Parathyroid adenoma (tissue), 2 donors: ENCODE measurements at regions not wholly inside any gene's neighbourhood (a gene's known extent, or its start where the extent isn't known, plus 50 kb on each side); places are given as distances from the start of the nearest gene placed in this dataset.

Experiments
- H2AFZ ChIP-seq: fragments of 300-600 bp; sonication (generic); one replicate; pipeline ENCODE4 v1.7.0; 2017; ENCODE audit warnings: antibody characterized with exemption, mild to moderate bottlenecking
- H3K27ac ChIP-seq: fragments of 300-600 bp; sonication (generic); one replicate; pipeline ENCODE4 v1.7.0; 2017
- H3K27me3 ChIP-seq: fragments of 300-600 bp; sonication (generic); one replicate; pipeline ENCODE4 v1.7.0; 2017; ENCODE audit warnings: low read length; ENCODE audit not compliant: control insufficient read depth, insufficient read depth
- H3K36me3 ChIP-seq: fragments of 300-600 bp; sonication (generic); one replicate; pipeline ENCODE4 v1.7.0; 2017; ENCODE audit warnings: low read length; ENCODE audit not compliant: control insufficient read depth, insufficient read depth
- H3K4me1 ChIP-seq: fragments of 300-600 bp; sonication (generic); one replicate; pipeline ENCODE4 v1.7.0; 2017; ENCODE audit warnings: control low read depth
- H3K4me2 ChIP-seq: fragments of 300-600 bp; sonication (generic); one replicate; pipeline ENCODE4 v1.7.0; 2017; ENCODE audit warnings: low read length
- H3K4me3 ChIP-seq: fragments of 300-600 bp; sonication (generic); one replicate; pipeline ENCODE4 v1.7.0; 2017; ENCODE audit warnings: low read depth, low read length
- H3K79me2 ChIP-seq: fragments of 300-600 bp; sonication (generic); one replicate; pipeline ENCODE4 v1.7.0; 2017; ENCODE audit warnings: control low read depth
- H3K9ac ChIP-seq: fragments of 300-600 bp; sonication (generic); one replicate; pipeline ENCODE4 v1.7.0; 2017; ENCODE audit warnings: mild to moderate bottlenecking
- H3K9me3 ChIP-seq: fragments of 300-600 bp; sonication (generic); one replicate; pipeline ENCODE4 v1.7.0; 2017; ENCODE audit warnings: low read length; ENCODE audit not compliant: control insufficient read depth
- TF ChIP-seq, protein P1 (sequence below): fragments of 300-600 bp; sonication (generic); IDR thresholded peaks from one replicate; pipeline ENCODE4 v1.7.0; 2017; ENCODE audit warnings: antibody characterized with exemption, mild to moderate bottlenecking
- donor health status: primary hyperparathyroidism.

GRCh38 chrX:139213241-139213709, 317.3 kb upstream of the F9 start:
- no peak overlapping the region for H3K27ac ChIP-seq
- H3K79me2 ChIP-seq = no peaks in the 10 kb centered on the region
- H3K36me3 ChIP-seq = no peaks in the 10 kb centered on the region
- H3K9me3 ChIP-seq = no peaks in the 10 kb centered on the region
- TF ChIP-seq, protein P1, sequence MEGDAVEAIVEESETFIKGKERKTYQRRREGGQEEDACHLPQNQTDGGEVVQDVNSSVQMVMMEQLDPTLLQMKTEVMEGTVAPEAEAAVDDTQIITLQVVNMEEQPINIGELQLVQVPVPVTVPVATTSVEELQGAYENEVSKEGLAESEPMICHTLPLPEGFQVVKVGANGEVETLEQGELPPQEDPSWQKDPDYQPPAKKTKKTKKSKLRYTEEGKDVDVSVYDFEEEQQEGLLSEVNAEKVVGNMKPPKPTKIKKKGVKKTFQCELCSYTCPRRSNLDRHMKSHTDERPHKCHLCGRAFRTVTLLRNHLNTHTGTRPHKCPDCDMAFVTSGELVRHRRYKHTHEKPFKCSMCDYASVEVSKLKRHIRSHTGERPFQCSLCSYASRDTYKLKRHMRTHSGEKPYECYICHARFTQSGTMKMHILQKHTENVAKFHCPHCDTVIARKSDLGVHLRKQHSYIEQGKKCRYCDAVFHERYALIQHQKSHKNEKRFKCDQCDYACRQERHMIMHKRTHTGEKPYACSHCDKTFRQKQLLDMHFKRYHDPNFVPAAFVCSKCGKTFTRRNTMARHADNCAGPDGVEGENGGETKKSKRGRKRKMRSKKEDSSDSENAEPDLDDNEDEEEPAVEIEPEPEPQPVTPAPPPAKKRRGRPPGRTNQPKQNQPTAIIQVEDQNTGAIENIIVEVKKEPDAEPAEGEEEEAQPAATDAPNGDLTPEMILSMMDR = no peak
- no peak overlapping the region for H3K4me3 ChIP-seq
- H3K27me3 ChIP-seq = no peaks in the 10 kb centered on the region
- no peak overlapping the region for H2AFZ ChIP-seq
- no peak overlapping the region for H3K9ac ChIP-seq
- H3K4me1 ChIP-seq = no peaks in the 10 kb centered on the region
- H3K4me2 ChIP-seq = no peak overlapping the region

DNA sequence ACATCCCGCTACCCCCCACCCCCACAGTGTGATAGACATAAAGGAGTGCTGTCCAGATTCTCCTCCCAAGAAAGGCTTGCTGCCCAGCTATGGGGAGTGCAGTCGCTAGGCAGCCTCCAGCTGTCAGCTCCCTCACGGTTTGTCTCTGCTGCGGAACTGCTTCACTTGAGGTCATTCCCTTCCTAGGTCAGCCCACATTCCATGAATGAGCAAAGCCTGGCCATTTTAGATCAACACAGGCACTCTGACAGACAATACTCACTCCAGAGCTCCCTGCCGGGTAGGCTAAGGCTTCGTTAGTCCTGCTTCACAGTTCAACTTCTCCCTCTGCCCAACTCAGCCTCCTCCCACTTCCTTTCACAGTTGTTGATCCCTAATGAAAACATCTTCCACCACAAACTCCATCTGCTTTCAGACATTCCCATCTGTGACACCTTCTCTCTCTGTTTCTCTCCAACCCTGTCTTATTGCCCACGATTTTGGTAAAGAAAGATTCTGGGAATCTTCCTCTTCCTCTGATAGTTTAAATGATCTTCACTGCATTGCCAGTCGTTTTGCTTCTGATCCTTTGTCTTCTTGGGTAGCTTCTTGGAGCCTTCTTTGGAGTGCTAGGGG, 318.9 kb upstream of the F9 start:
- H3K4me1 ChIP-seq = no peaks in the 10 kb centered on the region
- no peak overlapping the region for H3K4me3 ChIP-seq
- no peaks in the 10 kb centered on the region for H3K27me3 ChIP-seq
- no peaks in the 10 kb centered on the region for H3K36me3 ChIP-seq
- H3K79me2 ChIP-seq = no peaks in the 10 kb centered on the region
- H3K27ac ChIP-seq = no peak overlapping the region
- H3K9me3 ChIP-seq = no peaks in the 10 kb centered on the region
- H2AFZ ChIP-seq = peak overlapping the region; percentile 56
- H3K9ac ChIP-seq = no peak overlapping the region
- TF ChIP-seq, protein P1 = no peak
- no peak overlapping the region for H3K4me2 ChIP-seq

- H3K9ac ChIP-seq = no peak overlapping the region
- H3K36me3 ChIP-seq = no peaks in the 10 kb centered on the region
- no peak overlapping the region for H3K27ac ChIP-seq
- H3K4me1 ChIP-seq = no peaks in the 10 kb centered on the region
- no peak overlapping the region for H2AFZ ChIP-seq
- no peaks in the 10 kb centered on the region for H3K27me3 ChIP-seq
- no peak overlapping the region for H3K4me3 ChIP-seq
- TF ChIP-seq, protein P1 = no peak
- no peaks in the 10 kb centered on the region for H3K9me3 ChIP-seq
- H3K79me2 ChIP-seq = no peaks in the 10 kb centered on the region
- no peak overlapping the region for H3K4me2 ChIP-seq
Measured at GRCh38 chrX:139209342-139209741, 321.2 kb upstream of the F9 start.

DNA sequence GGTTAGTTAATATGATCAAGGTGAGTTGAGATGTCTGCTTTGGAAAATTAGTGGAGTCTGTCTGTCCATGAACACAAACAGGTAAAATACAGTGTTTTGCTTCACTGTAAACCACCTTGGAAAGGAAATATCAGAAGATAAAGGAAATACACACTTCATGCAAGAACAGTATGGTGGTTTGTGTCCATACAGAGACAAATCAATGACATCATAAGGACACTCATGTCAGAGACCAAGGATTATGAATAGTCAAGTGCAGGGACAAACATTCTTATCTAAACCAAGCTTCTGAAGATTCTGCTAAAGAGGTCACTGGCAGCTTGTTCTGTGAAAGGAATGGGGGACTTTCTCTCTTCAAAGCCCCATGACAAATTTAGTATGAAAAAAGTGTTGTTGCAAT, 322.9 kb upstream of the F9 start:
- Histone ChIP-seq H3K4me2 (no peak overlapping the region), H3K9ac (no peak overlapping the region), H2AFZ (no peak overlapping the region), H3K79me2 (no peaks in the 10 kb centered on the region), H3K4me1 (no peaks in the 10 kb centered on the region), H3K27ac (no peak overlapping the region), H3K4me3 (no peak overlapping the region), H3K27me3 (no peaks in the 10 kb centered on the region), H3K9me3 (no peaks in the 10 kb centered on the region), H3K36me3 (no peaks in the 10 kb centered on the region)
- TF ChIP-seq, protein P1 = no peak

DNA sequence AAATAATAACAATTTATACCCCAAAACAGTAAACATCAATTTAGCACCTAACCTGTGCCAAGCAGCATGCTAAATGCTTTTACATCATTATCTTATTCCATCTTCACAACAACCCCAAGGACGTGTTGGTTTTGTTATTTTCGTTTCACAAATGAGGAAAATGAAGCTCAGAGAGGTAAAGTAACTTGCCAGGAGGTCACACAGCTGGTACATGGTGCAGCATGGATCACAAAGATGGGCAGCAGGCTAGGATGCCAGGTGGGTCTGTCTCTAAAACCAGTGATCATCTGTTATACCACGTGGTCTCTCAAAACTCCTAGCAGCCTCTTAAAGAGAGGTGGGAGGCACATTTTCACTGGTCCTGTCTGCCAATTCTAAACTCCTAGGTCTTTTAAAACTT, 323.6 kb upstream of the F9 start:
- Histone ChIP-seq H3K4me2 (no peak overlapping the region), H3K27me3 (no peaks in the 10 kb centered on the region), H3K9me3 (no peaks in the 10 kb centered on the region), H3K4me3 (no peak overlapping the region), H3K4me1 (no peaks in the 10 kb centered on the region), H3K79me2 (no peaks in the 10 kb centered on the region), H3K36me3 (no peaks in the 10 kb centered on the region), H2AFZ (no peak overlapping the region), H3K9ac (no peak overlapping the region), H3K27ac (no peak overlapping the region)
- TF ChIP-seq, protein P1 = no peak
